ENCODE measurements at regions not wholly inside any gene's neighbourhood (a gene's known extent, or its start where the extent isn't known, plus 50 kb on each side); places are given as distances from the start of the nearest gene placed in this dataset.

- TF ChIP-seq, protein P1, sequence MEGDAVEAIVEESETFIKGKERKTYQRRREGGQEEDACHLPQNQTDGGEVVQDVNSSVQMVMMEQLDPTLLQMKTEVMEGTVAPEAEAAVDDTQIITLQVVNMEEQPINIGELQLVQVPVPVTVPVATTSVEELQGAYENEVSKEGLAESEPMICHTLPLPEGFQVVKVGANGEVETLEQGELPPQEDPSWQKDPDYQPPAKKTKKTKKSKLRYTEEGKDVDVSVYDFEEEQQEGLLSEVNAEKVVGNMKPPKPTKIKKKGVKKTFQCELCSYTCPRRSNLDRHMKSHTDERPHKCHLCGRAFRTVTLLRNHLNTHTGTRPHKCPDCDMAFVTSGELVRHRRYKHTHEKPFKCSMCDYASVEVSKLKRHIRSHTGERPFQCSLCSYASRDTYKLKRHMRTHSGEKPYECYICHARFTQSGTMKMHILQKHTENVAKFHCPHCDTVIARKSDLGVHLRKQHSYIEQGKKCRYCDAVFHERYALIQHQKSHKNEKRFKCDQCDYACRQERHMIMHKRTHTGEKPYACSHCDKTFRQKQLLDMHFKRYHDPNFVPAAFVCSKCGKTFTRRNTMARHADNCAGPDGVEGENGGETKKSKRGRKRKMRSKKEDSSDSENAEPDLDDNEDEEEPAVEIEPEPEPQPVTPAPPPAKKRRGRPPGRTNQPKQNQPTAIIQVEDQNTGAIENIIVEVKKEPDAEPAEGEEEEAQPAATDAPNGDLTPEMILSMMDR (IDR thresholded peaks at IDR 0.05) = no peak
- no peak for TF ChIP-seq EZH2 (IDR thresholded peaks at IDR 0.05)
These were observed 180.3 kb upstream of the ZNF217 start for GRCh38 chr20:53773792-53774401.

All from neural progenitor cell (in vitro differentiated cells).